ENCODE measurements at regions not wholly inside any gene's neighbourhood (a gene's known extent, or its start where the extent isn't known, plus 50 kb on each side); places are given as distances from the start of the nearest gene placed in this dataset.

DNA sequence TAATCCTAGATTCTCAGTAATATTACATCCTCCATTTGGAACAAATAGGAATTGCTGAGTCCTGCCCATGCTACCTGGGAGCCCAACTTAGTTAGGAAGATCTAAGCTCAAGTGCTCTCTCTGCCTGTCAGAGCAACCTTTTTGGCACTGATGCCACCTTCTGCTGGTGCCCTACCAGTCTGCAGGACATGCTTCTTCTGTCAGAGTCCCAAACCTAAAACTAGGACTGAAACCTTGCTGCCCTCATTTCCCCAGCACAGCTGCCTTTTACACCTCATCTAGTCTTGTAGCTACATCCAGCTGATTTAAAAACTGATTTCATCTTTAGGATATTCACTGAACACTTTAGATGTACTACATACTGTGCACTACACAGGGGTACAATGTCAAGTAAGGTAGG is 118.7 kb downstream of the LYPLAL1 start:
- Mint-ChIP-seq H3K36me3 (ENCODE audit: low read depth) (no peaks in the 10 kb centered on the region), H3K27ac (no peak overlapping the region), H3K4me3 (no peak overlapping the region), H3K9me3 (no peaks in the 10 kb centered on the region), H3K4me1 (ENCODE audit: low read depth) (no peaks in the 10 kb centered on the region), H3K27me3 (no peaks in the 10 kb centered on the region)
- TF ChIP-seq, protein P1, sequence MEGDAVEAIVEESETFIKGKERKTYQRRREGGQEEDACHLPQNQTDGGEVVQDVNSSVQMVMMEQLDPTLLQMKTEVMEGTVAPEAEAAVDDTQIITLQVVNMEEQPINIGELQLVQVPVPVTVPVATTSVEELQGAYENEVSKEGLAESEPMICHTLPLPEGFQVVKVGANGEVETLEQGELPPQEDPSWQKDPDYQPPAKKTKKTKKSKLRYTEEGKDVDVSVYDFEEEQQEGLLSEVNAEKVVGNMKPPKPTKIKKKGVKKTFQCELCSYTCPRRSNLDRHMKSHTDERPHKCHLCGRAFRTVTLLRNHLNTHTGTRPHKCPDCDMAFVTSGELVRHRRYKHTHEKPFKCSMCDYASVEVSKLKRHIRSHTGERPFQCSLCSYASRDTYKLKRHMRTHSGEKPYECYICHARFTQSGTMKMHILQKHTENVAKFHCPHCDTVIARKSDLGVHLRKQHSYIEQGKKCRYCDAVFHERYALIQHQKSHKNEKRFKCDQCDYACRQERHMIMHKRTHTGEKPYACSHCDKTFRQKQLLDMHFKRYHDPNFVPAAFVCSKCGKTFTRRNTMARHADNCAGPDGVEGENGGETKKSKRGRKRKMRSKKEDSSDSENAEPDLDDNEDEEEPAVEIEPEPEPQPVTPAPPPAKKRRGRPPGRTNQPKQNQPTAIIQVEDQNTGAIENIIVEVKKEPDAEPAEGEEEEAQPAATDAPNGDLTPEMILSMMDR (IDR thresholded peaks at IDR 0.05): no peak
- ChIA-PET CTCF (no interaction called here), POLR2A (no interaction called here)
- intact Hi-C loops (cut with micrococcal nuclease): no loop called here
- ATAC-seq (no peak), DNase-seq (no peak)

DNA sequence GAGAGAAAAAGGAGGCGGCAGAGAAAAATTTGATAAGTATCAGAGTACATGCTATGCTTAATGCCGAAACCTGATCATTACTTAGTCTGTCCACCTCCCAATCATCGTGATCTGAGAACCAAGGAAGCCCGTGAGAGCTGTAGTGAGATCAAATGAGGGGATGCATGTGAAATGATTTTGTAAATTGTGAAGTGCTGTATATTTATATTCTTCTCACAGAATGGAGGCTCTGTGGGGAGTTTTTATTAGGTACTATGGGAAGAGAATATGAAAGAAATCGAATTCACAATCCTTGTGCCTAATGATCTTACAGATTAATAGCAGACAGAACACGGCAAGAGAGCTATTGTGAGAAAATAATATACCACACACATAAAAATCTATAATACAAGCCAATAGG is 115.5 kb downstream of the LYPLAL1 start:
- ChIA-PET CTCF (no interaction called here), POLR2A (no interaction called here)
- no peaks in the 10 kb centered on the region for H3K9me3 Mint-ChIP-seq
- H3K27me3 Mint-ChIP-seq: no peaks in the 10 kb centered on the region
- no peak for ATAC-seq
- no peaks in the 10 kb centered on the region for H3K4me1 Mint-ChIP-seq (ENCODE audit: low read depth)
- H3K36me3 Mint-ChIP-seq (ENCODE audit: low read depth): no peaks in the 10 kb centered on the region
- DNase-seq: no peak
- intact Hi-C loops (cut with micrococcal nuclease): no loop called here
- TF ChIP-seq, protein P1 (IDR thresholded peaks at IDR 0.05): no peak
- H3K4me3 Mint-ChIP-seq: no peak overlapping the region
- no peak overlapping the region for H3K27ac Mint-ChIP-seq

DNA sequence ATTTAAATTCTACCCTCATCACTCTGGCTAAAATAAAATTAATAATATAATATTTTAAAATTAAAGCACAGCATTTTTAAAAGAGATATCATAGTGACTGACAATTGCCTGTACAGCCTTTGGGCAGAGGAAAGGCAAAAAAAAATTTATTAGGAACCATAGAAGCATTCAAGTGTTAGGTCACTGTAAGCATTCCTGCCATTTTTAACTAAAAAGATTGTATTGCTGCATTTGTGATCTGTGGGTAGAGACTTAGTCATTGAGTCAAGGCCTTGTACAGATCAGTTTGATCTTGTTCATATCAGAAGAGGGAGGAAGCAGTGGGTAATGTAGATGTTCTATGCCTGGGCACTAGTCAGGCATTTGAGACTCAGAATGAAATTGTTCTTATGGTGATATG is 109.9 kb downstream of the LYPLAL1 start:
- Mint-ChIP-seq H3K4me1 (ENCODE audit: low read depth) (no peaks in the 10 kb centered on the region), H3K27me3 (no peaks in the 10 kb centered on the region), H3K36me3 (ENCODE audit: low read depth) (no peaks in the 10 kb centered on the region), H3K4me3 (no peak overlapping the region), H3K27ac (no peak overlapping the region), H3K9me3 (no peaks in the 10 kb centered on the region)
- TF ChIP-seq, protein P1 (IDR thresholded peaks at IDR 0.05): no peak
- POLR2A ChIA-PET: no interaction called here
- CTCF ChIA-PET: interaction anchor here (1.1 kb wide), 1 partner anchor 11 kb away, joined by 3 read pairs; no protein-coding TSS in a partner anchor
- DNase-seq (no peak), ATAC-seq (no peak)
- intact Hi-C loops (cut with micrococcal nuclease): no loop called here

DNA sequence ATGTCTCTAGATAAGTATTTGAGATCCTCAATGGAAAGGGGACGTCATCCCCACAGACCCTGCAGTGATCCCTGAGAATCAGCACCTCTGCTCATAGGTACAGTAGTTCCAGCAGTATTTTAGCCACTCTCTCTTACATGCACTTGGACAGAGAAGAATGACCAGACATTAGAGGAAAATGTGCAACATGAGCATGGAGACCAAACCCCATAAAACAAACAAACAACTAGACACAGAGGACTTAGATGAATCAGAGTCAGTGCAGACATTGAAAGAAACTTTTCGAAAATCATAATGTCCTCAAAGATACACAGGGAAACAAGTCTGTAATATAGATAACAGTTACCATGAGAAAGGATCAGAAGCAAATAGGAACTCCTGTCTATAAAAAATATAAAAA is 108.2 kb downstream of the LYPLAL1 start:
- Mint-ChIP-seq H3K9me3 (no peaks in the 10 kb centered on the region), H3K36me3 (ENCODE audit: low read depth) (no peaks in the 10 kb centered on the region), H3K4me1 (ENCODE audit: low read depth) (no peaks in the 10 kb centered on the region), H3K27ac (no peak overlapping the region), H3K27me3 (no peaks in the 10 kb centered on the region), H3K4me3 (no peak overlapping the region)
- CTCF ChIA-PET: no interaction called here
- DNase-seq: no peak
- POLR2A ChIA-PET: no interaction called here
- intact Hi-C loops (cut with micrococcal nuclease): no loop called here
- no peak for ATAC-seq
- TF ChIP-seq, protein P1 (IDR thresholded peaks at IDR 0.05): no peak

DNA sequence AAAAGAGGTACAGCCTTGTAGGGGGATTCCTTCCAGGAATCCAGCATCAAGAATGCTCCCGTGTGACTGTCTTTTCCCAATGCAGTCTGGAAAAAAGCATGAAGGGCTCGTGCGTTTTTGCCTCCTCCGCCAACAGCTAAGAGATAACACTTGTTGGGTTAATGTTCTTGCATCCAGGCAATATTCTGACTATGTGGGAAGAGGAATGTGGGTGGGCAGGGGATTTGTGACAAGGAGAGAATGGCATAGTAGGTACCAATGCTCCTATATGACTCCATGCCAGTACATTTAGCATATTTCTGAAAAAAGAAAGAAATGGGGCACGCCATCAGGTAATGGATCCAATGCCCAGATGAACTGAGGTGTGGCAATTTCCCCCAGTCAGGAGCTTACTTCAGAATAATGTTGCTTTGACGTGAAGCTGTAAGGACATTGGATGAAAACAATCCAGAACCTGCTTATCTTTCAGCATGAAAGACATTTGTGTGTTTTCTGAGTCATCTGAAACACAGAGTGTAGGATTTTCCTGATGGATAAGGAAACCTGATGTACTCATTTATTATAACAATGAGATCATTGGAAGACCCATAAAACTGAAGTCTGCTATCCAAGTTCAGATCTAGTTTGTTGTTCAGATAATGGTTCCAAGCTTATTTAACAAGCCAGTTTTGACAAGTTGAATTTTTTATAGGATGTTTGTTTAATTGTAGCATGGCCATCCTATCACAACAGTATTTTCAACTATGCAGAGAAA is 105.5 kb downstream of the LYPLAL1 start:
- no peaks in the 10 kb centered on the region for H3K4me1 Mint-ChIP-seq (ENCODE audit: low read depth)
- no peak for DNase-seq
- intact Hi-C loops (cut with micrococcal nuclease): no loop called here
- ChIA-PET CTCF (no interaction called here), POLR2A (no interaction called here)
- H3K36me3 Mint-ChIP-seq (ENCODE audit: low read depth): no peaks in the 10 kb centered on the region
- ATAC-seq: no peak
- no peak overlapping the region for H3K27ac Mint-ChIP-seq
- no peaks in the 10 kb centered on the region for H3K27me3 Mint-ChIP-seq
- TF ChIP-seq, protein P1 (IDR thresholded peaks at IDR 0.05): no peak
- no peaks in the 10 kb centered on the region for H3K9me3 Mint-ChIP-seq
- H3K4me3 Mint-ChIP-seq: no peak overlapping the region

Measured in activated CD8-positive, alpha-beta T cell treated with anti-CD3 and anti-CD28 coated beads for 36 hours (primary cell).